ENCODE measurements at regions not wholly inside any gene's neighbourhood (a gene's known extent, or its start where the extent isn't known, plus 50 kb on each side); places are given as distances from the start of the nearest gene placed in this dataset.

- DNase-seq (ENCODE audit: low read depth, low spot score), result no peak
- H3K27me3 ChIP-seq (ENCODE audit: control insufficient read depth, insufficient read depth, low read length), result no peaks in the 10 kb centered on the region
- CTCF ChIA-PET, result no interaction called here
- H3K4me3 ChIP-seq (ENCODE audit: low read depth, low read length), result no peak overlapping the region
- POLR2A ChIA-PET, result no interaction called here
- no peak for TF ChIP-seq CTCF (IDR thresholded peaks at IDR 0.05; ENCODE audit: low read depth, low read length)
- H3K9me3 ChIP-seq (ENCODE audit: control insufficient read depth, insufficient read depth, low read length), result no peaks in the 10 kb centered on the region; the same call in 1 of the 2 replicates
- H3K27ac ChIP-seq (ENCODE audit: low read depth, low read length), result no peak overlapping the region
Observed at GRCh38 chr1:56401191-56401590, 178.2 kb downstream of the PLPP3 start.

GRCh38 chr1:56400526-56400925, 178.8 kb downstream of the PLPP3 start:
- no peak overlapping the region for H3K27ac ChIP-seq (ENCODE audit: low read depth, low read length)
- DNase-seq (ENCODE audit: low read depth, low spot score), result no peak
- no peaks in the 10 kb centered on the region; the same call in 1 of the 2 replicates for H3K9me3 ChIP-seq (ENCODE audit: control insufficient read depth, insufficient read depth, low read length)
- TF ChIP-seq CTCF (IDR thresholded peaks at IDR 0.05; ENCODE audit: low read depth, low read length), result no peak
- ChIA-PET CTCF (no interaction called here), POLR2A (no interaction called here)
- H3K4me3 ChIP-seq (ENCODE audit: low read depth, low read length), result no peak overlapping the region
- no peaks in the 10 kb centered on the region for H3K27me3 ChIP-seq (ENCODE audit: control insufficient read depth, insufficient read depth, low read length)

GRCh38 chr1:56399795-56400194, 179.6 kb downstream of the PLPP3 start:
- no peak overlapping the region for H3K4me3 ChIP-seq (ENCODE audit: low read depth, low read length)
- ChIA-PET POLR2A (no interaction called here), CTCF (interaction anchor here (0.7 kb wide), 1 partner anchor 72 kb away, joined by 3 read pairs; no protein-coding TSS in a partner anchor)
- no peak for DNase-seq (ENCODE audit: low read depth, low spot score)
- H3K27me3 ChIP-seq (ENCODE audit: control insufficient read depth, insufficient read depth, low read length), result no peaks in the 10 kb centered on the region
- no peak for TF ChIP-seq CTCF (IDR thresholded peaks at IDR 0.05; ENCODE audit: low read depth, low read length)
- H3K9me3 ChIP-seq (ENCODE audit: control insufficient read depth, insufficient read depth, low read length), result no peaks in the 10 kb centered on the region; the same call in 1 of the 2 replicates
- H3K27ac ChIP-seq (ENCODE audit: low read depth, low read length), result no peak overlapping the region

GRCh38 chr1:56399326-56399725, 180.0 kb downstream of the PLPP3 start:
- no peak for DNase-seq (ENCODE audit: low read depth, low spot score)
- POLR2A ChIA-PET, result no interaction called here
- no peaks in the 10 kb centered on the region; the same call in 1 of the 2 replicates for H3K9me3 ChIP-seq (ENCODE audit: control insufficient read depth, insufficient read depth, low read length)
- no peaks in the 10 kb centered on the region for H3K27me3 ChIP-seq (ENCODE audit: control insufficient read depth, insufficient read depth, low read length)
- no peak overlapping the region for H3K27ac ChIP-seq (ENCODE audit: low read depth, low read length)
- CTCF ChIA-PET, result interaction anchor here (0.7 kb wide), 1 partner anchor 72 kb away, joined by 3 read pairs; no protein-coding TSS in a partner anchor
- no peak overlapping the region for H3K4me3 ChIP-seq (ENCODE audit: low read depth, low read length)
- no peak for TF ChIP-seq CTCF (IDR thresholded peaks at IDR 0.05; ENCODE audit: low read depth, low read length)

- ChIA-PET POLR2A (interaction anchor here (0.5 to 0.9 kb wide), 5 partner anchors 11 to 1086 kb away, joined by 3 to 9 read pairs (median 4); no protein-coding TSS in a partner anchor), CTCF (interaction anchor here (0.7 kb wide), 1 partner anchor 21 kb away, joined by 3 read pairs; no protein-coding TSS in a partner anchor)
- Histone ChIP-seq H3K27ac (ENCODE audit: low read depth, low read length) (no peak overlapping the region), H3K9me3 (ENCODE audit: control insufficient read depth, insufficient read depth, low read length) (no peaks in the 10 kb centered on the region; the same call in 1 of the 2 replicates), H3K27me3 (ENCODE audit: control insufficient read depth, insufficient read depth, low read length) (no peaks in the 10 kb centered on the region), H3K4me3 (ENCODE audit: low read depth, low read length) (no peak overlapping the region)
- DNase-seq (ENCODE audit: low read depth, low spot score), result no peak
- no peak for TF ChIP-seq CTCF (IDR thresholded peaks at IDR 0.05; ENCODE audit: low read depth, low read length)
Observed at GRCh38 chr1:56397811-56398231, 181.5 kb downstream of the PLPP3 start.
